HCT116 (cell line): ENCODE measurements at regions not wholly inside any gene's neighbourhood (a gene's known extent, or its start where the extent isn't known, plus 50 kb on each side); places are given as distances from the start of the nearest gene placed in this dataset.

ENCODE experiments used
- ATAC-seq: fragments of 200-7000 bp; cut with Tn5 transposase; 2 replicates; pipeline ENCODE4 v1.9.1; 2020; ENCODE audit warnings: mild to moderate bottlenecking, moderate library complexity
- BruUV-seq: library from RNA; stranded (reverse); fragments of 400-500 nt; replicated peaks from 2 replicates; lab custom pipeline; 2021; lab: Mats Ljungman, UMichigan
- CTCF ChIA-PET: fragments of 300-600 bp; sonication (Branson Sonifier 250); formaldehyde crosslinking; loops from one replicate; lab custom pipeline; 2021; ENCODE audit warnings: antibody characterized with exemption; lab: Charles Lee
- POLR2A ChIA-PET: fragments of 300-600, 350-600 bp; sonication (Branson Sonifier 250); formaldehyde crosslinking; loops from one replicate; lab custom pipeline; 2021; ENCODE audit warnings: antibody characterized with exemption; lab: Charles Lee
- RAD21 ChIA-PET, 2 experiments: fragments of 300-600 bp; sonication (Branson Sonifier 250); formaldehyde crosslinking; loops; one replicate each; lab custom pipeline; 2023; ENCODE audit warnings: low total read pairs in 2 of 2; ENCODE audit not compliant: uncharacterized antibody in 2 of 2, unreplicated experiment in 2 of 2, low non-redundant PET in 1 of 2; lab: Charles Lee
- DNase-seq: peaks from one replicate; pipeline ENCODE4 v3.0.0-alpha.2; 2010; ENCODE audit warnings: low read depth, low spot score
- H2AFZ ChIP-seq: fragments of 200-600 bp; shearing (Covaris generic), sonication (generic); 2 replicates; pipeline ENCODE4 v1.6.1; 2017; ENCODE audit warnings: low read depth, mixed run types, mixed read lengths, antibody characterized with exemption, low read length; ENCODE audit not compliant: poor library complexity, severe bottlenecking
- H3K27ac ChIP-seq: 2 replicates; pipeline ENCODE4 v1.5.1; 2012; ENCODE audit warnings: low read depth, low read length
- H3K27me3 ChIP-seq: fragments of 200-600 bp; sonication (generic); 2 replicates; pipeline ENCODE4 v1.6.1; 2016; ENCODE audit warnings: mixed run types, low read length, mixed read lengths; ENCODE audit not compliant: insufficient read depth
- H3K36me3 ChIP-seq, 2 experiments: fragments of 200-500 bp in 1 of 2; fragments of 200-600 bp in 1 of 2; sonication (Bioruptor generic) in 1 of 2; sonication (generic) in 1 of 2; 2 replicates each; pipeline versions ENCODE4 v1.5.1 to v1.6.1; 2014 to 2016; ENCODE audit warnings: low read length in 2 of 2, inconsistent platforms in 1 of 2, mixed read lengths in 1 of 2, mixed run types in 1 of 2; ENCODE audit not compliant: insufficient read depth in 2 of 2, control insufficient read depth in 1 of 2
- H3K4me1 ChIP-seq, 2 experiments: fragments of 200-600 bp in 1 of 2; sonication (generic) in 1 of 2; 2 replicates each; pipeline versions ENCODE4 v1.5.1 to v1.6.1; 2012 to 2017; ENCODE audit warnings: low read length in 2 of 2, inconsistent platforms in 1 of 2, mild to moderate bottlenecking in 1 of 2, mixed read lengths in 1 of 2, mixed run types in 1 of 2, moderate library complexity in 1 of 2; ENCODE audit not compliant: insufficient read depth in 2 of 2, control insufficient read depth in 1 of 2
- H3K4me2 ChIP-seq: fragments of 200-600 bp; sonication (generic); 2 replicates; pipeline ENCODE4 v1.6.1; 2017; ENCODE audit warnings: mixed run types, low read length, mixed read lengths
- H3K4me3 ChIP-seq, 2 experiments: fragments of 200-600 bp in 1 of 2; sonication (generic) in 1 of 2; replicated peaks in 1 of 2; 2 replicates each; pipeline ENCODE4 v1.5.1; 2011 to 2016; ENCODE audit warnings: low read length in 2 of 2, control low read depth in 1 of 2, low read depth in 1 of 2, mild to moderate bottlenecking in 1 of 2, mixed read lengths in 1 of 2, mixed run types in 1 of 2
- H3K79me2 ChIP-seq: fragments of 200-600 bp; sonication (generic); 2 replicates; pipeline ENCODE4 v1.6.1; 2017; ENCODE audit warnings: mild to moderate bottlenecking, mixed run types, low read length, moderate library complexity, mixed read lengths; ENCODE audit not compliant: insufficient read depth
- H3K9ac ChIP-seq: fragments of 200-600 bp; sonication (generic); 2 replicates; pipeline ENCODE4 v1.6.1; 2016; ENCODE audit warnings: low read length, mixed read lengths
- H3K9me2 ChIP-seq: fragments of 200-600 bp; sonication (generic), shearing (Covaris generic); 2 replicates; pipeline ENCODE4 v1.6.1; 2017; ENCODE audit warnings: mixed run types, mild to moderate bottlenecking, moderate library complexity; ENCODE audit not compliant: insufficient read depth
- H3K9me3 ChIP-seq, 2 experiments: fragments of 200-500 bp in 1 of 2; fragments of 200-600 bp in 1 of 2; sonication (Bioruptor generic) in 1 of 2; sonication (generic) in 1 of 2; 2 replicates each; pipeline ENCODE4 v1.6.1; 2014 to 2017; ENCODE audit warnings: low read length in 2 of 2, mixed read lengths in 2 of 2, inconsistent platforms in 1 of 2, low read depth in 1 of 2, mild to moderate bottlenecking in 1 of 2, mixed run types in 1 of 2, moderate library complexity in 1 of 2; ENCODE audit not compliant: control insufficient read depth in 1 of 2, insufficient read depth in 1 of 2
- H4K20me1 ChIP-seq: fragments of 200-600 bp; sonication (generic), shearing (Covaris generic); 2 replicates; pipeline ENCODE4 v1.6.1; 2017; ENCODE audit warnings: mixed run types, mild to moderate bottlenecking, moderate library complexity; ENCODE audit not compliant: insufficient read depth
- ATF3 ChIP-seq: IDR thresholded peaks from 2 replicates; pipeline ENCODE4 v1.6.1; 2012
- CEBPB ChIP-seq: IDR thresholded peaks from 2 replicates; pipeline ENCODE4 v1.6.1; 2012; ENCODE audit warnings: low read depth
- EGR1 ChIP-seq: IDR thresholded peaks from 2 replicates; pipeline ENCODE4 v1.6.1; 2012; ENCODE audit warnings: low read depth
- ELF1 ChIP-seq: IDR thresholded peaks from 2 replicates; pipeline ENCODE4 v1.6.1; 2012; ENCODE audit warnings: low read depth, borderline replicate concordance
- EZH2 ChIP-seq: fragments of 200-600 bp; sonication (generic); IDR thresholded peaks from 2 replicates; pipeline ENCODE4 v1.6.1; 2017; ENCODE audit warnings: antibody characterized with exemption, mixed run types
- EZH2phosphoT487 ChIP-seq: fragments of 200-600 bp; IDR thresholded peaks from 2 replicates; pipeline ENCODE4 v1.6.1; 2018; ENCODE audit warnings: antibody characterized with exemption, borderline replicate concordance
- FOSL1 ChIP-seq: IDR thresholded peaks from 2 replicates; pipeline ENCODE4 v1.6.1; 2012; ENCODE audit warnings: low read depth
- POLR2AphosphoS5 ChIP-seq: IDR thresholded peaks from 2 replicates; pipeline ENCODE4 v1.6.1; 2011; ENCODE audit warnings: mild to moderate bottlenecking, low read depth, low read length, moderate library complexity
- REST ChIP-seq: IDR thresholded peaks from 2 replicates; pipeline ENCODE4 v1.6.1; 2012; ENCODE audit warnings: low read depth
- SP1 ChIP-seq: IDR thresholded peaks from 2 replicates; pipeline ENCODE4 v1.6.1; 2012; ENCODE audit warnings: low read depth
- SRF ChIP-seq: IDR thresholded peaks from 2 replicates; pipeline ENCODE4 v1.6.1; 2012; ENCODE audit warnings: low read depth
- YY1 ChIP-seq: IDR thresholded peaks from 2 replicates; pipeline ENCODE4 v1.6.1; 2011; ENCODE audit warnings: low read length, low read depth, moderate library complexity, mild to moderate bottlenecking; ENCODE audit not compliant: insufficient replicate concordance; ENCODE audit errors: extremely low read depth
- intact Hi-C: fragments of 100-400 bp; cut with micrococcal nuclease; formaldehyde crosslinking; loops from 2 replicates; pipeline ENCODE4 v1.10.0; 2022

GRCh38 chr4:1562371-1562770, 121.7 kb downstream of the FAM53A start:
- no TSS peak for BruUV-seq
- no peak for TF ChIP-seq EGR1
- no peak for TF ChIP-seq EZH2phosphoT487
- no peak for TF ChIP-seq FOSL1
- TF ChIP-seq CEBPB, result no peak
- TF ChIP-seq POLR2AphosphoS5, result no peak
- no peak for TF ChIP-seq SRF
- TF ChIP-seq EZH2, result no peak
- no peak for TF ChIP-seq YY1
- no peak for TF ChIP-seq ELF1
- no peak for TF ChIP-seq ATF3
- TF ChIP-seq REST, result no peak
- no peak for TF ChIP-seq SP1
- DNase-seq (no peak), ATAC-seq (no peak)
- no peaks in the 10 kb centered on the region for H3K36me3 ChIP-seq
- no peak overlapping the region for H3K27ac ChIP-seq
- H3K4me1 ChIP-seq, result peaks cover 13 to 20% of the 10 kb centered on the region in 2 experiments
- no peaks in the 10 kb centered on the region for H3K9me2 ChIP-seq
- H3K27me3 ChIP-seq, result no peaks in the 10 kb centered on the region
- RAD21 ChIA-PET, result no interaction called here
- no peak overlapping the region for H3K9ac ChIP-seq
- CTCF ChIA-PET, result interaction anchor here (1.0 kb wide), 1 partner anchor 9 kb away, joined by 4 read pairs; no protein-coding TSS in a partner anchor
- H3K79me2 ChIP-seq, result no peaks in the 10 kb centered on the region
- H2AFZ ChIP-seq, result no peak overlapping the region
- H3K4me2 ChIP-seq, result no peak overlapping the region
- H3K9me3 ChIP-seq, result no peaks in the 10 kb centered on the region
- no peak overlapping the region for H3K4me3 ChIP-seq
- no peaks in the 10 kb centered on the region for H4K20me1 ChIP-seq
- intact Hi-C loops, result no loop called here
- POLR2A ChIA-PET, result no interaction called here
